Stomach (tissue), 4 donors: ENCODE measurements at regions not wholly inside any gene's neighbourhood (a gene's known extent, or its start where the extent isn't known, plus 50 kb on each side); places are given as distances from the start of the nearest gene placed in this dataset.

ENCODE experiments used
- POLR2A ChIP-seq, 4 donors: fragments of 450-650 bp; IDR thresholded peaks; one replicate each; pipeline ENCODE4 v1.6.1; 2016; ENCODE audit warnings: antibody characterized with exemption in 4 of 4, control low read depth in 2 of 4, mild to moderate bottlenecking in 1 of 4, moderate library complexity in 1 of 4
- TF ChIP-seq, protein P1 (sequence below), 7 experiments: fragments of 450-650 bp in 4 of 7; fragments of 200-600 bp in 3 of 7; sonication (generic) in 3 of 7; IDR thresholded peaks; one replicate each; pipeline ENCODE4 v1.5.1; 2016 to 2019; ENCODE audit warnings: antibody characterized with exemption in 7 of 7, control low read depth in 2 of 7, mild to moderate bottlenecking in 1 of 7

DNA sequence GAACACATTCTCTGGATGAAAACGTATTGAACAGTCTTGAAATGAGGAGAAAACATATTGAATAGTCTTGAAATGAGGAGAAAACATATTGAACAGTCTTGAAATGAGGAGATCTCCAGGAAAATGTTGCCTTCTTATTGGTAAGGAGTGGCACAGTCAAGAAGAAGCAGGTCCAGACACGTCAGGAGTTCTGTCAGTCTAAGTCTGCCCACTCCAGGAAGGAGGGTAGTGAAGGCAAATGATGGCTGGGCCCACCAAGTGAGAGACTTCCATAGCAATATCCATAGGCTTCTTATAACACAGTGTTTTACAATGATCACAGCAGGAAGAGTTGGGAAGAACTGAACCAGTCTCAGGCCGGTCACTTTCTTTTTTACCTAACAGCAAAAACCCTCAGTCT is 316.2 kb downstream of the ETAA1 start:
- TF ChIP-seq, protein P1, sequence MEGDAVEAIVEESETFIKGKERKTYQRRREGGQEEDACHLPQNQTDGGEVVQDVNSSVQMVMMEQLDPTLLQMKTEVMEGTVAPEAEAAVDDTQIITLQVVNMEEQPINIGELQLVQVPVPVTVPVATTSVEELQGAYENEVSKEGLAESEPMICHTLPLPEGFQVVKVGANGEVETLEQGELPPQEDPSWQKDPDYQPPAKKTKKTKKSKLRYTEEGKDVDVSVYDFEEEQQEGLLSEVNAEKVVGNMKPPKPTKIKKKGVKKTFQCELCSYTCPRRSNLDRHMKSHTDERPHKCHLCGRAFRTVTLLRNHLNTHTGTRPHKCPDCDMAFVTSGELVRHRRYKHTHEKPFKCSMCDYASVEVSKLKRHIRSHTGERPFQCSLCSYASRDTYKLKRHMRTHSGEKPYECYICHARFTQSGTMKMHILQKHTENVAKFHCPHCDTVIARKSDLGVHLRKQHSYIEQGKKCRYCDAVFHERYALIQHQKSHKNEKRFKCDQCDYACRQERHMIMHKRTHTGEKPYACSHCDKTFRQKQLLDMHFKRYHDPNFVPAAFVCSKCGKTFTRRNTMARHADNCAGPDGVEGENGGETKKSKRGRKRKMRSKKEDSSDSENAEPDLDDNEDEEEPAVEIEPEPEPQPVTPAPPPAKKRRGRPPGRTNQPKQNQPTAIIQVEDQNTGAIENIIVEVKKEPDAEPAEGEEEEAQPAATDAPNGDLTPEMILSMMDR (IDR thresholded peaks at IDR 0.05) = no peak
- TF ChIP-seq POLR2A (IDR thresholded peaks at IDR 0.05) = no peak
